ENCODE measurements at regions not wholly inside any gene's neighbourhood (a gene's known extent, or its start where the extent isn't known, plus 50 kb on each side); places are given as distances from the start of the nearest gene placed in this dataset.

GRCh38 chr9:32293091-32293490, 91.4 kb upstream of the ACO1 start:
- Histone ChIP-seq H3K79me2 (ENCODE audit: control insufficient read depth, low read length) (no peaks in the 10 kb centered on the region), H3K27ac (ENCODE audit: low read depth, low read length) (no peak overlapping the region), H3K27me3 (ENCODE audit: control insufficient read depth, low read length) (no peaks in the 10 kb centered on the region), H3K4me3 (ENCODE audit: low read length) (no peak overlapping the region), H3K9me3 (ENCODE audit: control insufficient read depth, insufficient read depth, low read length) (no peaks in the 10 kb centered on the region), H3K9me2 (replicated peaks; ENCODE audit: control insufficient read depth, low read length) (no peaks in the 10 kb centered on the region), H4K20me1 (ENCODE audit: control insufficient read depth, insufficient read depth, low read depth, low read length) (no peaks in the 10 kb centered on the region), H3K4me2 (ENCODE audit: low read length) (no peak overlapping the region), H3K36me3 (ENCODE audit: control insufficient read depth, low read length) (no peaks in the 10 kb centered on the region), H3K4me1 (ENCODE audit: control insufficient read depth, low read length) (no peaks in the 10 kb centered on the region), H3F3A (ENCODE audit: control insufficient read depth, insufficient read depth) (no peaks in the 10 kb centered on the region)
- TF ChIP-seq, protein P1, sequence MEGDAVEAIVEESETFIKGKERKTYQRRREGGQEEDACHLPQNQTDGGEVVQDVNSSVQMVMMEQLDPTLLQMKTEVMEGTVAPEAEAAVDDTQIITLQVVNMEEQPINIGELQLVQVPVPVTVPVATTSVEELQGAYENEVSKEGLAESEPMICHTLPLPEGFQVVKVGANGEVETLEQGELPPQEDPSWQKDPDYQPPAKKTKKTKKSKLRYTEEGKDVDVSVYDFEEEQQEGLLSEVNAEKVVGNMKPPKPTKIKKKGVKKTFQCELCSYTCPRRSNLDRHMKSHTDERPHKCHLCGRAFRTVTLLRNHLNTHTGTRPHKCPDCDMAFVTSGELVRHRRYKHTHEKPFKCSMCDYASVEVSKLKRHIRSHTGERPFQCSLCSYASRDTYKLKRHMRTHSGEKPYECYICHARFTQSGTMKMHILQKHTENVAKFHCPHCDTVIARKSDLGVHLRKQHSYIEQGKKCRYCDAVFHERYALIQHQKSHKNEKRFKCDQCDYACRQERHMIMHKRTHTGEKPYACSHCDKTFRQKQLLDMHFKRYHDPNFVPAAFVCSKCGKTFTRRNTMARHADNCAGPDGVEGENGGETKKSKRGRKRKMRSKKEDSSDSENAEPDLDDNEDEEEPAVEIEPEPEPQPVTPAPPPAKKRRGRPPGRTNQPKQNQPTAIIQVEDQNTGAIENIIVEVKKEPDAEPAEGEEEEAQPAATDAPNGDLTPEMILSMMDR (IDR thresholded peaks at IDR 0.05; ENCODE audit: low read depth, low read length, poor library complexity, severe bottlenecking), result no peak
- no peak for TF ChIP-seq EZH2phosphoT487 (IDR thresholded peaks at IDR 0.05; ENCODE audit: borderline replicate concordance, low read length)

DNA sequence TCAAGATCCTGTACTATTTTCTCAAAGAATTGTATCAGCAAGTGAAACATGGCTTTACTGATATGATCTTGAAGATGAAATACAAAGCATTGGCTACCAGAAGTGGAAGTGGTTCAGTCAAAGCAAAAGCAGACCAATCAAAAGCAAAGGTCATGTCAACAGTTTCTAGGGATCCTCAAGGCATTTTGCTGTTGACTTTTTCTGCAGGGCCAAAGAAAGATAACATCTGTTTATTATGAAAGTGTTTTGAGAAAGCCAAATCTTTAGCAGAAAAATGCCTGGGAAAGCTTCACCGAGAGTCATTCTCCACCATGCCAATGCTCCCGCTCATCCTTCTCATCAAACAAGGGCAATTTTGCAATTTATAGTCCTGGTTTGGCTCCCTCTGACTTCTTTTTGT, 90.3 kb upstream of the ACO1 start:
- no peaks in the 10 kb centered on the region for H4K20me1 ChIP-seq (ENCODE audit: control insufficient read depth, insufficient read depth, low read depth, low read length)
- no peaks in the 10 kb centered on the region for H3K9me3 ChIP-seq (ENCODE audit: control insufficient read depth, insufficient read depth, low read length)
- no peaks in the 10 kb centered on the region for H3K27me3 ChIP-seq (ENCODE audit: control insufficient read depth, low read length)
- no peak overlapping the region for H3K4me3 ChIP-seq (ENCODE audit: low read length)
- no peaks in the 10 kb centered on the region for H3K4me1 ChIP-seq (ENCODE audit: control insufficient read depth, low read length)
- no peaks in the 10 kb centered on the region for H3F3A ChIP-seq (ENCODE audit: control insufficient read depth, insufficient read depth)
- H3K36me3 ChIP-seq (ENCODE audit: control insufficient read depth, low read length), result no peaks in the 10 kb centered on the region
- H3K4me2 ChIP-seq (ENCODE audit: low read length), result no peak overlapping the region
- H3K79me2 ChIP-seq (ENCODE audit: control insufficient read depth, low read length), result no peaks in the 10 kb centered on the region
- H3K9me2 ChIP-seq (replicated peaks; ENCODE audit: control insufficient read depth, low read length), result no peaks in the 10 kb centered on the region
- H3K27ac ChIP-seq (ENCODE audit: low read depth, low read length), result no peak overlapping the region
- TF ChIP-seq EZH2phosphoT487 (IDR thresholded peaks at IDR 0.05; ENCODE audit: borderline replicate concordance, low read length), result no peak
- TF ChIP-seq, protein P1 (IDR thresholded peaks at IDR 0.05; ENCODE audit: low read depth, low read length, poor library complexity, severe bottlenecking), result no peak

DNA sequence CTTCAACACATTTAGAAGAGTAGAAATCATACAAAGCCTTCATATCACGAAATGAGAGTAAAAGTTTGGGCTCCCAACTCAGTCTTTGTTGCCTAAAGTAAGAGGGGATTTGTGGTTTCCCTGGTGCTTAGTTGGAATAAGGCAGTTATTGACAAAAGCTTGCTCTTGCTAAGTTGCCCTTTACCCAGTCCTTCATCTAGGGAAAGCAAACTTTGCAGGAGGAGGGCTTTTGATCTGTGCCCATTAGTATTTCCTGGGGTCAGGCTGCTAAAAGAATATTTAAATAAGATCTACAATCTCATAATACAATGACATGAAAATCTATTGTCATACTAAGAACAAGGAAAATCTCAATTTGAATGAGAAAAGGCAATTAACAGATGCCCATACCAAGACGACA, 84.1 kb upstream of the ACO1 start:
- Histone ChIP-seq H3K4me1 (ENCODE audit: control insufficient read depth, low read length) (no peaks in the 10 kb centered on the region), H3K4me2 (ENCODE audit: low read length) (no peak overlapping the region), H4K20me1 (ENCODE audit: control insufficient read depth, insufficient read depth, low read depth, low read length) (no peaks in the 10 kb centered on the region), H3K9me2 (replicated peaks; ENCODE audit: control insufficient read depth, low read length) (no peaks in the 10 kb centered on the region), H3K27ac (ENCODE audit: low read depth, low read length) (no peak overlapping the region), H3K36me3 (ENCODE audit: control insufficient read depth, low read length) (no peaks in the 10 kb centered on the region), H3F3A (ENCODE audit: control insufficient read depth, insufficient read depth) (no peaks in the 10 kb centered on the region), H3K27me3 (ENCODE audit: control insufficient read depth, low read length) (no peaks in the 10 kb centered on the region), H3K4me3 (ENCODE audit: low read length) (no peak overlapping the region), H3K79me2 (ENCODE audit: control insufficient read depth, low read length) (no peaks in the 10 kb centered on the region), H3K9me3 (ENCODE audit: control insufficient read depth, insufficient read depth, low read length) (no peaks in the 10 kb centered on the region)
- no peak for TF ChIP-seq EZH2phosphoT487 (IDR thresholded peaks at IDR 0.05; ENCODE audit: borderline replicate concordance, low read length)
- TF ChIP-seq, protein P1 (IDR thresholded peaks at IDR 0.05; ENCODE audit: low read depth, low read length, poor library complexity, severe bottlenecking), result no peak

GRCh38 chr9:32304495-32304894, 79.9 kb upstream of the ACO1 start:
- H3K79me2 ChIP-seq (ENCODE audit: control insufficient read depth, low read length), result no peaks in the 10 kb centered on the region
- H3K36me3 ChIP-seq (ENCODE audit: control insufficient read depth, low read length), result no peaks in the 10 kb centered on the region
- H3K4me2 ChIP-seq (ENCODE audit: low read length), result no peak overlapping the region
- no peaks in the 10 kb centered on the region for H3K9me2 ChIP-seq (replicated peaks; ENCODE audit: control insufficient read depth, low read length)
- no peaks in the 10 kb centered on the region for H3K4me1 ChIP-seq (ENCODE audit: control insufficient read depth, low read length)
- H4K20me1 ChIP-seq (ENCODE audit: control insufficient read depth, insufficient read depth, low read depth, low read length), result no peaks in the 10 kb centered on the region
- H3K9me3 ChIP-seq (ENCODE audit: control insufficient read depth, insufficient read depth, low read length), result no peaks in the 10 kb centered on the region
- TF ChIP-seq, protein P1 (IDR thresholded peaks at IDR 0.05; ENCODE audit: low read depth, low read length, poor library complexity, severe bottlenecking), result no peak
- TF ChIP-seq EZH2phosphoT487 (IDR thresholded peaks at IDR 0.05; ENCODE audit: borderline replicate concordance, low read length), result no peak
- no peak overlapping the region for H3K4me3 ChIP-seq (ENCODE audit: low read length)
- H3K27ac ChIP-seq (ENCODE audit: low read depth, low read length), result no peak overlapping the region
- no peaks in the 10 kb centered on the region for H3K27me3 ChIP-seq (ENCODE audit: control insufficient read depth, low read length)
- H3F3A ChIP-seq (ENCODE audit: control insufficient read depth, insufficient read depth), result no peaks in the 10 kb centered on the region

Measured in DOHH2 (cell line).